ENCODE measurements at regions not wholly inside any gene's neighbourhood (a gene's known extent, or its start where the extent isn't known, plus 50 kb on each side); places are given as distances from the start of the nearest gene placed in this dataset.
"Not testable (repeated sequence)": the region's sequence is repeated elsewhere in the genome, so short reads cannot be mapped to it uniquely, and the experiment has no call there.

DNA sequence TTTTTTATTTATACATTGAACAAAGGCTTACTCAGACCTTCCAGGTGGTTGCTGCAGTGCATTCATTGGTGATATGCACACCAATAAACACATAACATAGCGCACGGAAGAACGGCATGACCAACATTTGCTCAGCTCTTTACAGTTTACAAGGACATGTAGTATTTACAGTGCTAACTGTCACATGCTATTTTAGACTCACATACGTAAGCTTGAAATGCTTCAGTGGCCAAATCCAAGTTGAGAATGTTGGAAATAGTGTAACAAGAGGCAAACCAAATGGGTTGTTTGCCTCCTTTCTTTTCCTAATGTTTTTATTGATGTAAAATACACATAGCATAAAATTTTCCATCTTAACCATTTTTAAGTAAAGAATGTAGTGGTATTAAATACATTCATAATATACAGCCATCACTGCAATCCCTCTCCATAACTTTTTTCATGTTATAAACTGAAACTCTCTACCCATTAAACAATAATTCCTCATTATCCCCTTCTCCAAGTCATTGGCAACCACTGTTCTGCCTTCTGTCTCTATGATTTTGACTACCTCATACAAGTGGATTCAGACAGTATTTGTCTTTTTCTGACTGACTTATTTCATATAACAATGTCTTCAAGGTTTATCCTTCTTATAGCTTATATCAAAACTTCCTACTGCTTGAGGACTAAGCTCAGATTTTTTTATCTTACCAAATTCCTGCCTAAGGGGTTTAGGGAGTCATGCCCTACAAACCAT, 1722.9 kb upstream of the AGA start:
- H3K9me3 ChIP-seq = no peaks in the 10 kb centered on the region
- no peaks in the 10 kb centered on the region for H3K36me3 ChIP-seq
- intact Hi-C loops (cut with DNase I) = no loop called here
- whole genome bisulfite sequencing, 2 donors = 81 to 92% methylated on average over 4 of the region's 4 CpGs
- H3K27ac ChIP-seq = no peak overlapping the region
- no peaks in the 10 kb centered on the region for H3K27me3 ChIP-seq
- no peak overlapping the region for H3K4me3 ChIP-seq (replicated peaks in 1 of 3)
- no peak for DNase-seq
- TF ChIP-seq, protein P1, sequence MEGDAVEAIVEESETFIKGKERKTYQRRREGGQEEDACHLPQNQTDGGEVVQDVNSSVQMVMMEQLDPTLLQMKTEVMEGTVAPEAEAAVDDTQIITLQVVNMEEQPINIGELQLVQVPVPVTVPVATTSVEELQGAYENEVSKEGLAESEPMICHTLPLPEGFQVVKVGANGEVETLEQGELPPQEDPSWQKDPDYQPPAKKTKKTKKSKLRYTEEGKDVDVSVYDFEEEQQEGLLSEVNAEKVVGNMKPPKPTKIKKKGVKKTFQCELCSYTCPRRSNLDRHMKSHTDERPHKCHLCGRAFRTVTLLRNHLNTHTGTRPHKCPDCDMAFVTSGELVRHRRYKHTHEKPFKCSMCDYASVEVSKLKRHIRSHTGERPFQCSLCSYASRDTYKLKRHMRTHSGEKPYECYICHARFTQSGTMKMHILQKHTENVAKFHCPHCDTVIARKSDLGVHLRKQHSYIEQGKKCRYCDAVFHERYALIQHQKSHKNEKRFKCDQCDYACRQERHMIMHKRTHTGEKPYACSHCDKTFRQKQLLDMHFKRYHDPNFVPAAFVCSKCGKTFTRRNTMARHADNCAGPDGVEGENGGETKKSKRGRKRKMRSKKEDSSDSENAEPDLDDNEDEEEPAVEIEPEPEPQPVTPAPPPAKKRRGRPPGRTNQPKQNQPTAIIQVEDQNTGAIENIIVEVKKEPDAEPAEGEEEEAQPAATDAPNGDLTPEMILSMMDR (IDR thresholded peaks at IDR 0.05) = no peak
- no peak for TF ChIP-seq POLR2A (IDR thresholded peaks at IDR 0.05)
- no peaks in the 10 kb centered on the region for H3K4me1 ChIP-seq

DNA sequence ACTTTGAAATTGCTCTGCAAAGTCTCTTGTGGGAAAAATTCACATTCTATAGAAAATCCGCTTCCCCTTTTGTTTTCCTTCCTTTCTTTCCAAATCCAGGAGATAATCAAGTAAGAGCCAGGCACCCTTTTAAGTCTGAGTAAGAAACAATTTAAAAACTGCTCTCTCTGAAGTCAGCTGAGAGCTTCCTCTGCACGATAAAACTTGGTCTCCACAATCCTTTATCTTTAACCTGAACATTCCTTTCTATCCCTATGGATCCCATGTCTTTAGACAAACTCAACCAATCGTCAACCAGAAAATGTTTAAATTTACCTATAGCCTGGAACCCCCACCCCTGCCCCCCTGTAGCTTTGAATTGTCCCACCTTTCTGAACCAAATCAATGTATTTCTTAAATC, 1723.6 kb upstream of the AGA start:
- no peaks in the 10 kb centered on the region for H3K4me1 ChIP-seq
- intact Hi-C loops (cut with DNase I) = no loop called here
- no peak overlapping the region for H3K4me3 ChIP-seq (replicated peaks in 1 of 3)
- H3K36me3 ChIP-seq = no peaks in the 10 kb centered on the region
- H3K27me3 ChIP-seq = no peaks in the 10 kb centered on the region
- 60 to 61% methylated on average over 3 of the region's 3 CpGs for WGBS, 2 donors
- no peak for DNase-seq
- TF ChIP-seq, protein P1 (IDR thresholded peaks at IDR 0.05) = no peak
- TF ChIP-seq POLR2A (IDR thresholded peaks at IDR 0.05) = no peak
- H3K9me3 ChIP-seq = no peaks in the 10 kb centered on the region
- H3K27ac ChIP-seq = no peak overlapping the region

DNA sequence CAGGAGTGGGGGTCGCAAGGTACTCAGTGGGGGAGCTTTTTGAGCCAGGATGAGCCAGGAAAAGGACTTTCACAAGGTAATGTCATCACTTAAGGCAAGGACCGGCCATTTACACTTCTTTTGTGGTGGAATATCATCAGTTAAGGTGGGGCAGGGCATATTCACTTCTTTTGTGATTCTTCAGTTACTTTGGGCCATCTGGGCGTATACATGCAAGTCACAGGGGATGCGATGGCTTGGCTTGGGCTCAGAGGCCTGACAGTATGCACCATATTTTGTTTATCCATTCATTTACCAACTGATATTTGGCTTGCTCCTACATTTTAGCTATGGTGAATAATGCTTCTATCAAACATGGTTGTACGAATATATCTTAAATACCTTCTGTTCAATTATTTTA, 1728.1 kb upstream of the AGA start:
- H3K27ac ChIP-seq; DNase-seq; H3K9me3 ChIP-seq; H3K27me3 ChIP-seq; H3K4me3 ChIP-seq (replicated peaks in 1 of 3); H3K36me3 ChIP-seq; intact Hi-C loops (cut with DNase I); H3K4me1 ChIP-seq: not testable (repeated sequence)
- WGBS, 2 donors = 90 to 91% methylated on average over 5 of the region's 5 CpGs

DNA sequence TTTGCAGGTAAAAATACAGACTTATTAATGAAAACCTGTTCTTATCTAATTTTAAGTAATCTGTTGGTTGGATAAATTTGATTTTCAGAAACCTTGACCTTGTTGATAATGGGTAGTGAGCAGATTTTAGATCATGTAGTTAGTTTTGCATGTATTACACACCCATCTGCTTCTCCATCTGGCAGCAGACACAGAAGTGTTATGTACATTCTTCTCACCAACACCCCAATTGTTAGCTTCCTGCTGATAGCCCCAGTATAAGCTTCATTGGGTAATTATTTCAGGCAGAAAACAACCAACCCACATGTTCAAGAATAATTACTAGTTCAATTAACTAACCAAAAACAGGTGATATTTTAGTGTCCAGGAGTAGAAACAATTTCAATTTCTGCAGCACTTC, 1740.5 kb upstream of the AGA start:
- no peaks in the 10 kb centered on the region for H3K36me3 ChIP-seq
- no peak overlapping the region for H3K4me3 ChIP-seq (replicated peaks in 1 of 3)
- H3K27me3 ChIP-seq = no peaks in the 10 kb centered on the region
- no peaks in the 10 kb centered on the region for H3K9me3 ChIP-seq
- H3K4me1 ChIP-seq = no peaks in the 10 kb centered on the region
- intact Hi-C loops (cut with DNase I) = no loop called here
- TF ChIP-seq, protein P1 (IDR thresholded peaks at IDR 0.05) = no peak
- no peak for TF ChIP-seq POLR2A (IDR thresholded peaks at IDR 0.05)
- no peak overlapping the region for H3K27ac ChIP-seq
- no peak for DNase-seq

DNA sequence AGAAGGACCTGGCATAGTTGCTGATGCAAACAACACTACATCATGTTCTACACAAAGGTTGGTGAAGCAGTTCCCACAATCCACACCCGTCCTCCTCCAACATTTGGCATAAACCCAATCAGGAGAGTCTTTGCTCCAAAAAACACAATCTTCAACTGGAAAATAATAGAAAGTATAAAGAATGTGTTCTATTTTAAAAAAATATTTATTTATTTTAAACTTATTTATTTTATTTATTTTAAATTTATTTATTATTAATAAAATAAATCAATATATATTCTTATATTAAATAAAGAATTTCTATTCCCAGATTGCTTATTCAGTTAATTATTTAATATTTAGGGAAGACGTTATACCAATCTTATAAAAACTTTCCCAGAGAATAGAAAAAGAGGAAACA, 1753.7 kb upstream of the AGA start:
- 69 to 76% methylated on average over 2 of the region's 2 CpGs for WGBS, 2 donors
- no peaks in the 10 kb centered on the region for H3K36me3 ChIP-seq
- H3K4me1 ChIP-seq = no peaks in the 10 kb centered on the region
- H3K27ac ChIP-seq = no peak overlapping the region
- intact Hi-C loops (cut with DNase I) = no loop called here
- no peaks in the 10 kb centered on the region for H3K27me3 ChIP-seq
- H3K9me3 ChIP-seq = no peaks in the 10 kb centered on the region
- no peak for DNase-seq
- H3K4me3 ChIP-seq (replicated peaks in 1 of 3) = no peak overlapping the region
- TF ChIP-seq, protein P1 (IDR thresholded peaks at IDR 0.05) = no peak
- no peak for TF ChIP-seq POLR2A (IDR thresholded peaks at IDR 0.05)
